ENCODE measurements at regions not wholly inside any gene's neighbourhood (a gene's known extent, or its start where the extent isn't known, plus 50 kb on each side); places are given as distances from the start of the nearest gene placed in this dataset.

DNA sequence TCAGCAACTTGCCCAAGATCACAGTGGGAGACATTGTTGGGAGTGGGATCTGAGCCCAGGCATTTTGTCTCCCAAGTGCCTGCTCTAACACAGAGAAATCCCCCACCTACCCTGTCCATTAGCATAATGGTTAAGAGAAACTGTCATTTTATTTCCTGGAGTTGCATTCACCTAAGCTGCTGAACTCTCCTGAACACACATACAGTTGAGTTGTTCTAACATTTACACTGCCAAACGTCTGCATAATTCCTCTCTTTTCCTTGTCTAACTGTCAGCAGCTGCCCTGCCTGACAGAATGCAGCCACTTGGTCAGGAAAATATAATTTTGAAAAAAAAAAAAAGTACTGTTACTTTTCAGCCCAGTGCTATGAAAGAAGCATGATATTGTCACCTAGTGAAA lies 396.3 kb upstream of the PIK3C3 start:
- CTCF ChIA-PET, result no interaction called here
- dilution Hi-C loops (cut with MboI; ENCODE audit: extremely low pct_ligation_motif_present, low sequenced_read_pairs), result no loop called here
- POLR2A ChIA-PET, result no interaction called here
- no peak overlapping the region for H2AFZ ChIP-seq (ENCODE audit: low read depth, low read length)
- H3K9me1 ChIP-seq (replicated peaks; ENCODE audit: control insufficient read depth, extremely low read depth, insufficient read depth, low read length), result no peaks in the 10 kb centered on the region
- FAIRE-seq (no peak), DNase-seq (ENCODE audit: low read depth, low spot score) (no peak)
- no peaks in the 10 kb centered on the region for H3K79me2 ChIP-seq (ENCODE audit: control insufficient read depth, insufficient read depth, low read length)
- H3K4me2 ChIP-seq (ENCODE audit: insufficient read depth, low read length), result no peak overlapping the region
- BruUV-seq (replicated peaks), result no TSS peak
- TF ChIP-seq GATA2 (IDR thresholded peaks at IDR 0.05; ENCODE audit: insufficient read depth, insufficient read length, low read depth, low read length) (no peak), POLR2A (IDR thresholded peaks at IDR 0.05; ENCODE audit: low read depth, low read length) (no peak), JUN (IDR thresholded peaks at IDR 0.05; ENCODE audit: borderline replicate concordance, insufficient read depth, insufficient read length, low read depth) (no peak), FOS (IDR thresholded peaks at IDR 0.05; ENCODE audit: borderline replicate concordance, insufficient read depth, low read length) (no peak), MYC (IDR thresholded peaks at IDR 0.05; ENCODE audit: low read depth, low read length) (no peak), EZH2 (IDR thresholded peaks at IDR 0.05; ENCODE audit: borderline replicate concordance, low read depth, low read length, severe bottlenecking) (no peak), POLR2AphosphoS5 (IDR thresholded peaks at IDR 0.05; ENCODE audit: insufficient read depth, low read depth, low read length) (no peak)
- TF ChIP-seq, protein P1, sequence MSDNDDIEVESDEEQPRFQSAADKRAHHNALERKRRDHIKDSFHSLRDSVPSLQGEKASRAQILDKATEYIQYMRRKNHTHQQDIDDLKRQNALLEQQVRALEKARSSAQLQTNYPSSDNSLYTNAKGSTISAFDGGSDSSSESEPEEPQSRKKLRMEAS (IDR thresholded peaks at IDR 0.05; ENCODE audit: insufficient read depth, insufficient read length), result no peak
- TF ChIP-seq, protein P2, sequence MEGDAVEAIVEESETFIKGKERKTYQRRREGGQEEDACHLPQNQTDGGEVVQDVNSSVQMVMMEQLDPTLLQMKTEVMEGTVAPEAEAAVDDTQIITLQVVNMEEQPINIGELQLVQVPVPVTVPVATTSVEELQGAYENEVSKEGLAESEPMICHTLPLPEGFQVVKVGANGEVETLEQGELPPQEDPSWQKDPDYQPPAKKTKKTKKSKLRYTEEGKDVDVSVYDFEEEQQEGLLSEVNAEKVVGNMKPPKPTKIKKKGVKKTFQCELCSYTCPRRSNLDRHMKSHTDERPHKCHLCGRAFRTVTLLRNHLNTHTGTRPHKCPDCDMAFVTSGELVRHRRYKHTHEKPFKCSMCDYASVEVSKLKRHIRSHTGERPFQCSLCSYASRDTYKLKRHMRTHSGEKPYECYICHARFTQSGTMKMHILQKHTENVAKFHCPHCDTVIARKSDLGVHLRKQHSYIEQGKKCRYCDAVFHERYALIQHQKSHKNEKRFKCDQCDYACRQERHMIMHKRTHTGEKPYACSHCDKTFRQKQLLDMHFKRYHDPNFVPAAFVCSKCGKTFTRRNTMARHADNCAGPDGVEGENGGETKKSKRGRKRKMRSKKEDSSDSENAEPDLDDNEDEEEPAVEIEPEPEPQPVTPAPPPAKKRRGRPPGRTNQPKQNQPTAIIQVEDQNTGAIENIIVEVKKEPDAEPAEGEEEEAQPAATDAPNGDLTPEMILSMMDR (IDR thresholded peaks at IDR 0.05; ENCODE audit: extremely low read depth in 1 of 2, insufficient read depth in 1 of 2, low read depth in 1 of 2, low read length in 2 of 2), result no peak
- peaks cover 0 to 2% of the 10 kb centered on the region in 2 experiments for H3K27me3 ChIP-seq (ENCODE audit: control insufficient read depth in 2 of 2, insufficient read depth in 2 of 2, low read length in 2 of 2)
- no peaks in the 10 kb centered on the region for H3K9me3 ChIP-seq (replicated peaks; ENCODE audit: control insufficient read depth, insufficient read depth, low read length)
- no peaks in the 10 kb centered on the region for H4K20me1 ChIP-seq (replicated peaks; ENCODE audit: control insufficient read depth, extremely low read depth, insufficient read depth, low read length)
- H3K4me1 ChIP-seq (ENCODE audit: control insufficient read depth, extremely low read depth, insufficient read depth, low read length), result no peaks in the 10 kb centered on the region
- no peak overlapping the region for H3K9ac ChIP-seq (replicated peaks; ENCODE audit: extremely low read depth, insufficient read depth, low read length)
- H3K36me3 ChIP-seq (ENCODE audit: control insufficient read depth in 2 of 2, extremely low read depth in 1 of 2, insufficient read depth in 2 of 2, low read length in 2 of 2), result no peaks in the 10 kb centered on the region
- intact Hi-C loops (cut with micrococcal nuclease), result loop anchor here (10.0 kb wide), 1 partner anchor 186 kb away; no protein-coding TSS in a partner anchor
- no peak overlapping the region for H3K27ac ChIP-seq (ENCODE audit: insufficient read depth, low read depth, low read length)
- no peak overlapping the region for H3K4me3 ChIP-seq (replicated peaks in 1 of 3; ENCODE audit: insufficient read depth in 1 of 3, low read depth in 1 of 3, low read length in 3 of 3)

Measured in endothelial cell of umbilical vein (primary cell).